Activated T-helper 1 cell treated with anti-CD3 and anti-CD28 coated beads, Interleukin-12 subunit alpha, Interleukin-12 subunit beta, Interleukin-2, Interleukin-4 antibody, amounts not matched to agents 30 ng/mL and 10 ng/mL and 1 ng/mL, durations not matched to agents 14 hours and 24 hours and 36 hours (primary cell): ENCODE measurements at regions not wholly inside any gene's neighbourhood (a gene's known extent, or its start where the extent isn't known, plus 50 kb on each side); places are given as distances from the start of the nearest gene placed in this dataset.
"Not testable (repeated sequence)": the region's sequence is repeated elsewhere in the genome, so short reads cannot be mapped to it uniquely, and the experiment has no call there.

Experiments used
- DNase-seq: peaks from one replicate; pipeline ENCODE4 v3.0.0; 2021; ENCODE audit warnings: low spot score
- H3K27ac Mint-ChIP-seq: one replicate; pipeline ENCODE4 v1.8.0; 2021; ENCODE audit warnings: mild to moderate bottlenecking, mixed read lengths
- H3K27me3 Mint-ChIP-seq: one replicate; pipeline ENCODE4 v1.8.0; 2022; ENCODE audit warnings: mild to moderate bottlenecking, moderate library complexity, mixed read lengths; ENCODE audit not compliant: insufficient read depth
- H3K36me3 Mint-ChIP-seq: one replicate; pipeline ENCODE4 v1.8.0; 2021; ENCODE audit warnings: low read depth, mixed read lengths
- H3K4me1 Mint-ChIP-seq: one replicate; pipeline ENCODE4 v1.8.0; 2021; ENCODE audit warnings: low read depth, mixed read lengths
- H3K4me3 Mint-ChIP-seq: one replicate; pipeline ENCODE4 v1.8.0; 2021; ENCODE audit warnings: mild to moderate bottlenecking, moderate library complexity, mixed read lengths
- H3K9me3 Mint-ChIP-seq: one replicate; pipeline ENCODE4 v1.8.0; 2021; ENCODE audit warnings: mixed read lengths
- intact Hi-C: fragments of 100-400 bp; cut with micrococcal nuclease; formaldehyde crosslinking; loops from one replicate; pipeline ENCODE4 v1.15.1; 2024

DNA sequence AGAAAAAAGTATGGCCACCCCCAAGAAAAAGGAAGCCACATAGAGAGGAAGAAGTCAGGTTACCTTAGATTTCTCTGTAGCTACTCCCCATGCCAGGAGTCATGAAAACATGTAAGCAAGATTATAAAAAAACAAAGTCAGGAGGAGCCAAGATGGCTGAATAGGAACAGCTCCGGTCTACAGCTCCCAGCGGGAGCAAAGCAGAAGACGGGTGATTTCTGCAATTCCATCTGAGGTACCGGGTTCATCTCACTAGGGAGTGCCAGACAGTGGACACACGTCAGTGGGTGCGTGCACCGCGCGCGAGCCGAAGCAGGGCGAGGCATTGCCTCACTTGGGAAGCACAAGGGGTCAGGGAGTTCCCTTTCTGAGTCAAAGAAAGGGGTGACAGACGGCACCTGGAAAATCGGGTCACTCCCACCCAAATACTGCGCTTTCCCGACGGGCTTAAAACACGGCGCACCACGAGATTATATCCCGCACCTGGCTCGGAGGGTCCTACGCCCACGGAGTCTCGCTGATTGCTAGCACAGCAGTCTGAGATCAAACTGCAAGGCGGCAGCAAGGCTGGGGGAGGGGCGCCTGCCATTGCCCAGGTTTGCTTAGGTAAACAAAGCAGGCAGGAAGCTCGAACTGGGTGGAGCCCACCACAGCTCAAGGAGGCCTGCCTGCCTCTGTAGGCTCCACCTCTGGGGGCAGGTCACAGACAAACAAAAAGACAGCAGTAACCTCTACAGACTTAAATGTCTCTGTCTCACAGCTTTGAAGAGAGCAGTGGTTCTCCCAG lies 347.3 kb downstream of the HINT1 start:
- DNase-seq, H3K4me1 Mint-ChIP-seq, H3K36me3 Mint-ChIP-seq, intact Hi-C loops, H3K4me3 Mint-ChIP-seq, H3K27ac Mint-ChIP-seq, H3K27me3 Mint-ChIP-seq, H3K9me3 Mint-ChIP-seq: not testable (repeated sequence)

DNA sequence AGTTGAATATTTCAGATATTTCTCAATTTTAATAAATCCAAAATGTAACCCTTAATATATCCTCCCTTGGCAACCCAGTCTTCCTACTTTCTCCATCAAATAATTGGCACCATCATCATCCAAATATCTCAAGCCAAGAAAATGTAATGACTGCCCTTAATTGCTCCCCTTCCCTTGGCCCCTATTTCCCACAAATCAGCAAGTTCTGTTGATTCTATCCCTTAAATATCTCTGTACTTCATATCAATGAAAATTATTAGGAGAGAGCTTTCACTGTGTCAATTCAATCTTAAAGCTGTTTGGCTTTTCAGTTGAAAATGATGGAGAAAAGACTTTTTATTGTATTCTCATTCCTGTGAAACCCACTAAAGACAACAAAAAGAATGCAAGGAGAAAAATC lies 349.8 kb downstream of the HINT1 start:
- H3K27me3 Mint-ChIP-seq: no peaks in the 10 kb centered on the region

DNA sequence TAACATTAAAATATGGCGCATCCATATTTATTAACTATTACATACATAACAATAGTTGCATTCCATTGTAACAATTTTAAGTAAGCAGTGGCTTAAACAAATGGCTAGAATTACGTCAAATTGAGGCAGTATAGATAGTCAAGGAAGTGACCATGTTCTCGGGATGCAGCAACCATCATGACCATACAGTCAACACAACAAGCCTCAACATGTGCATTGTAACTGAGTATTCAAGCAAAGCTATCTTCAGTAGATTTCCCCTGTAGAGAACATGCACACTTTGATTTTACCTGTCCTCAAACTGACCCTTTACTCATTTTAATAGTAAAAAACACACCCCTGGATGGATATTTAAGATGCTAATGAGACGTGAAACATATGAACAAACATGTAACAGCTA lies 356.4 kb downstream of the HINT1 start:
- no peaks in the 10 kb centered on the region for H3K4me1 Mint-ChIP-seq
- H3K4me3 Mint-ChIP-seq: no peak overlapping the region
- DNase-seq: no peak
- no peak overlapping the region for H3K27ac Mint-ChIP-seq
- intact Hi-C loops: no loop called here
- H3K9me3 Mint-ChIP-seq: no peaks in the 10 kb centered on the region
- no peaks in the 10 kb centered on the region for H3K36me3 Mint-ChIP-seq
- peaks cover 2% of the 10 kb centered on the region for H3K27me3 Mint-ChIP-seq

More for the DNA sequence above, 349.8 kb downstream of the HINT1 start:
- Mint-ChIP-seq H3K27ac (no peak overlapping the region), H3K4me1 (no peaks in the 10 kb centered on the region), H3K36me3 (no peaks in the 10 kb centered on the region), H3K9me3 (no peaks in the 10 kb centered on the region), H3K4me3 (no peak overlapping the region)
- DNase-seq: no peak
- intact Hi-C loops: no loop called here

DNA sequence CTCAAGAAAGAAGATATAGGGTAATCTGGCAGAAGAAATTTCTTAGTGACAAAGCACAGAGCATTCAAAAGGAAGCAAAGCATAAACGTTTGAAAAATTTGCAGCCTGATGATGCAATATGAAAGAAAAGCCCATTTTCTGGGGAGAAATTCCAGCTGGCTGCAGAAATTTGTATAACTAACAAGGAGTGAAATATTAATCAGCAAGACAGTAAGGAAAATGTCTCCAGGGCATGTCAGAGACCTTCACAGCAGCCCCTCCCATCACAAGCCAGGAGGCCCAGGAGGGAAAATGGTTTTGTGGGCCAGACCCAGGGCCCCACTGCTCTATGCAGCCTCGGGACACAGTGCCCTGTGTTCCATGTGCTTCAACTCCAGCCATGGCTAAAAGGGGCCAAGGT lies 359.4 kb downstream of the HINT1 start:
- no peak overlapping the region for H3K4me3 Mint-ChIP-seq
- DNase-seq: no peak
- H3K4me1 Mint-ChIP-seq: no peaks in the 10 kb centered on the region
- H3K36me3 Mint-ChIP-seq: no peaks in the 10 kb centered on the region
- peaks cover 2% of the 10 kb centered on the region for H3K27me3 Mint-ChIP-seq
- H3K9me3 Mint-ChIP-seq: no peaks in the 10 kb centered on the region
- no peak overlapping the region for H3K27ac Mint-ChIP-seq
- intact Hi-C loops: no loop called here

DNA sequence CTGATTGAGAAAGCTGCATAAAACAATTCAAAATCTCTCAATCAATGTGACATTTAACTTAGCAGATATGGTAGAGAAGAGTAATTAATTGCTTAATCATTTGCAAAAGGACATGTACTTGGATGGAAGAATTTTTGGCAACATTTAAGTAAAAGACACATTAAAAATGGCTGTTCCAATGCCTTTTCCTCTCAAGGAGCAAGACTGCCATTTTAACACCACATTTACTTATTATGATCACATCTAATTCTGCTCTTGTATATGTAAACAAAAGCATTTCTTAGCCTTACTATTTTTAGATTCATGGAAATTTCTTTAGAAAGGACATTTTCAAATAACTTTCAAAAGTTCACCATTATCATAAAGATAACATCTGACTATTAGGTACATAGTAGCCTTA lies 360.0 kb downstream of the HINT1 start:
- no peak overlapping the region for H3K4me3 Mint-ChIP-seq
- H3K9me3 Mint-ChIP-seq: no peaks in the 10 kb centered on the region
- H3K4me1 Mint-ChIP-seq: no peaks in the 10 kb centered on the region
- intact Hi-C loops: no loop called here
- no peak for DNase-seq
- no peaks in the 10 kb centered on the region for H3K36me3 Mint-ChIP-seq
- no peak overlapping the region for H3K27ac Mint-ChIP-seq
- peaks cover 2% of the 10 kb centered on the region for H3K27me3 Mint-ChIP-seq

DNA sequence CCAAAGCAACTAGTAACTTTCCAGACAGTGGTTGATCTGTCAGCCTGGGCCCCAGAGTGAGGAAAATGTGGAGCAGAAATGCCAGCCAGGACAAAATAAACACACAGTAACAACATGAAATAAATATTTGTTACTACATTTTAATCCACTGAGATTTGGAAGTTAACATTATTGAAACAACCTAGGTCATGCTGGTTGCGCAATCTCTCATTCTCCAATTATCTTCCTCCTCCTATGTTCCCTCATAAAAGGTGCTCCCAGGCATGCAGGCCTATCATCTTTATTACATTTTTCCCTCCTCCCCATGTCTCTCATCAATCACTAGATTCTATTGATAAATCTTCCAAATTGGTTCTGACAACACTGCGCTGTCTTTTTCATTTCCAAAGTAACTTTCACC lies 363.1 kb downstream of the HINT1 start:
- DNase-seq: no peak
- H3K36me3 Mint-ChIP-seq: no peaks in the 10 kb centered on the region
- H3K9me3 Mint-ChIP-seq: no peaks in the 10 kb centered on the region
- no peak overlapping the region for H3K27ac Mint-ChIP-seq
- peaks cover 2% of the 10 kb centered on the region for H3K27me3 Mint-ChIP-seq
- no peaks in the 10 kb centered on the region for H3K4me1 Mint-ChIP-seq
- intact Hi-C loops: no loop called here
- no peak overlapping the region for H3K4me3 Mint-ChIP-seq

DNA sequence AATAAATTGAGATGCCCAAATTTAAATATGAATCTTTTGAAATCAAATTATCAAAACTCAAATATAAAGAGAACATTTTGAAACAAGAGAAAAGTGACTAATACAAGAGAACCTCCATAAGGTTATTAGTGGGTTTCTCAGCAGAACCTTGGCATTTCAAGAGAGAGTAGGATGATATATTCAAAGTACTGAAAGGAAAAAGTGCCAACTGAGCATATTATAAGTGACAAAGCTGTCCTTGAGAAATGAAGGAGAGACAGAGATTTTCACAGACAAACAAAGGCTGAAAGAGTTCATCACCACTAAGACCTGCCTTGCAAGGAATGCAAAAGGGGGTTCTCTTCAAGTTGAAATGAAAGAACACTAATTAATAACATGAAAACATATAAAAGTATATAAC lies 366.0 kb downstream of the HINT1 start:
- Mint-ChIP-seq H3K27me3 (no peaks in the 10 kb centered on the region), H3K4me1 (no peaks in the 10 kb centered on the region), H3K4me3 (no peak overlapping the region), H3K27ac (no peak overlapping the region), H3K9me3 (no peaks in the 10 kb centered on the region), H3K36me3 (no peaks in the 10 kb centered on the region)
- no peak for DNase-seq
- intact Hi-C loops: no loop called here

DNA sequence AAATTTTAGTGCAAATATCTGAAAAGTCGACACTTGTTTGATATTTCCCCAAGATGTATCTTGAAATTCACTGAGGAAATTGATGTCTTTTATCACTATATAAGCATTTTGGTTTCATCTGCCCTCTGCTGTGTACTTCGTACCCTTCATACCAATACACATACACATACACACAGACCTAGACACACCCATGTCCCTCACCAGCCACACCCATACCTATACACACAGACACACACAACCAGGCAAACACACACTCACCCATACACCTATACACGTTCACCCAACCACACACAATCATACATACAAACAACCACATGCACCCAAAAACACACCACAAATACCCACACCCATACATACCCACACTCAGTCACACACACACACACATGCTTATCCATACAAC lies 367.8 kb downstream of the HINT1 start:
- no peak overlapping the region for H3K27ac Mint-ChIP-seq
- DNase-seq: no peak
- intact Hi-C loops: no loop called here
- no peaks in the 10 kb centered on the region for H3K9me3 Mint-ChIP-seq
- H3K4me1 Mint-ChIP-seq: no peaks in the 10 kb centered on the region
- no peaks in the 10 kb centered on the region for H3K36me3 Mint-ChIP-seq
- no peak overlapping the region for H3K4me3 Mint-ChIP-seq
- no peaks in the 10 kb centered on the region for H3K27me3 Mint-ChIP-seq

DNA sequence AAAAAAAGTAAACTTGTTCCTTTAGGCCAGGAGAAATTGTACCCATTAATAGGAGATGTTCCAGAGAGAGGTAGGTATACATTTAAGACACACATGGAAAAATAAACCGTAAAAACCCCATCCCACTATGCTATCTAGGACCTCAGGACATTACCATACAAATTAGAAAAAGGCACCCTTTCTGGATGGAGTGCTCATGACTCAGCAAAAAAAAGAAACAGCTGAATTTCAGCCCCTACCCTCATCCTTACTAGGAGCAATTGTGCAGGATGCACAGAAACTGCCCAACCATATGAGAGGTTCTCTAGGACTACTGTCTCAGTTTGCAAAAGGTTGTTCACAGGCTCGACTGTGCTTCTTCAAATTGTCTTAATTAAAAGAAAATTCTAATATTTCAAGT lies 368.2 kb downstream of the HINT1 start:
- no peak overlapping the region for H3K27ac Mint-ChIP-seq
- no peak overlapping the region for H3K4me3 Mint-ChIP-seq
- H3K4me1 Mint-ChIP-seq: no peaks in the 10 kb centered on the region
- no peaks in the 10 kb centered on the region for H3K36me3 Mint-ChIP-seq
- intact Hi-C loops: no loop called here
- no peaks in the 10 kb centered on the region for H3K9me3 Mint-ChIP-seq
- DNase-seq: no peak
- H3K27me3 Mint-ChIP-seq: no peaks in the 10 kb centered on the region

DNA sequence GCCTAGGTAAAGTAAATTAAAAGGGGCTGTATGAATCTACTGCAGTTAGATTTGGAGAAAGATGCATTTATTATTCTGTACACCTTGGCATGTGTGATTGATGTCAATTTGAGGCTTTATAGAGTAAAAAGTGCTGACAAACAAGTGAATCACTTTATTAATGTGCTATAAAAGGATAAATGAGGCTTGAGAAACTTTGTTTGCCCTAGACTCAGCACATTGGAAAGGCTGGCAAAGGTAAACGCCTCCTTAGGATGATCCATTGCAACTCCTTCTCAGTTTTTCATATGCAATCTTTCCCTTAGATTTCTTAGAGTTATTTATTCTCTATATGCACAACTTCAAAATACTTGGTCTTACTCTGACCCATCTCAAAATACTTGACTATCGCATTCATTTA lies 369.0 kb downstream of the HINT1 start:
- Mint-ChIP-seq H3K36me3 (no peaks in the 10 kb centered on the region), H3K9me3 (no peaks in the 10 kb centered on the region), H3K4me3 (no peak overlapping the region), H3K27ac (no peak overlapping the region), H3K4me1 (no peaks in the 10 kb centered on the region), H3K27me3 (no peaks in the 10 kb centered on the region)
- DNase-seq: no peak
- intact Hi-C loops: no loop called here

DNA sequence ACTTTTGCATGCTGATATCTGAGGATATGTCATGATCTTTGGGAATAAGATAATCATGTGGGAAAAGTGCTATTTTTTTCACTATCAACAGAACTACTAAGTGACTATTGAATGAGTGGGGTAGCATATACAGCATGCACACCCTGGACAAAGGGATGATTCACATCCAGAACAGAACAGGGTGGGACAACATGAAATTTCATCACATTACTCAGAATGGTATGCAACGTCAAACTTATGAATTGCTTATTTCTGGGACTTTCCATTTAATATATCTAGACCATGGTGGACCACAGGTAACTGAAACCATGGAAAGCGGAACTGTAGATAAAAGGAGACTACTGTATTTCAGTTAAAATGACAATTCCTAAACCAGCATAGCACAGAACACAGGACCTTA lies 370.0 kb downstream of the HINT1 start:
- DNase-seq: no peak
- no peaks in the 10 kb centered on the region for H3K4me1 Mint-ChIP-seq
- H3K27me3 Mint-ChIP-seq: peaks cover 2% of the 10 kb centered on the region
- H3K36me3 Mint-ChIP-seq: no peaks in the 10 kb centered on the region
- no peak overlapping the region for H3K4me3 Mint-ChIP-seq
- H3K27ac Mint-ChIP-seq: no peak overlapping the region
- intact Hi-C loops: no loop called here
- H3K9me3 Mint-ChIP-seq: no peaks in the 10 kb centered on the region

DNA sequence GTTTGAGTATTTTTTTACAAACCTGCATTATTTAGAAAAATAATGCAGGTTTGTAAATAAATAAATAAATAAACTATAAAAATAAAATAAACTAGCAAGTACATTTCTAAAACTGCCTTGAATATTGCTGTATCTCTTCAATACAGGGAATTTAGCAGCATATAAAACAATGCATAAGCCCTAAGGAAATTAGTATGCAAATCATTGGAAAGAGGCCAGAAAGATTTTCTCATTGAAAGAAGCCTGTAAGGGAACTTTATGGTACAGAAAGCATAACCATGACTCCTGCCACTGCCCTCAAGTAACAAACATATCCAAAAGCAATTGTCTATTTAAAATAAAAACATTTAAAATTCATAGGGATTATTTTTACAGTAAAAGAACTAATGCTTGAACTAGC lies 387.3 kb downstream of the HINT1 start:
- H3K4me1 Mint-ChIP-seq: no peaks in the 10 kb centered on the region
- intact Hi-C loops: no loop called here
- DNase-seq: no peak

DNA sequence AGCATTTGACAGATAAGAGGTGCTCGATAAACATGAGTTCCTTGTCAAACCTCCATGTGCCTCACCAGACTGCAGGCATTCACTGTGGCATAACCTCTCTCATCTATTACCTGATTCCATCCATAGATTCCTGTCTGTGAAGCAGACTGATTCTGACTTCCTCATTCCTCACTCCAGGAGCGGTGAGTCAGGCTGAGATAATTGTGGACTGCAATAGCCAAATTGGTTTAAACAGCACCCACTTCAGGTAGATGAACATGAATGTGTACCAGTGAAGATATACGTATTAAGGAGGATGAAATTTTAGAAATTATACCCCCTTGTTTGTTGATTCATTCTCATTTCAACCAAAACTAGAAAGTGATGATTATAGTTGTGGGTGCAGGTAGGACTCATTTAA lies 391.2 kb downstream of the HINT1 start:
- no peaks in the 10 kb centered on the region for H3K9me3 Mint-ChIP-seq
- no peak for DNase-seq
- no peaks in the 10 kb centered on the region for H3K36me3 Mint-ChIP-seq
- H3K27ac Mint-ChIP-seq: no peak overlapping the region
- no peaks in the 10 kb centered on the region for H3K27me3 Mint-ChIP-seq
- H3K4me3 Mint-ChIP-seq: no peak overlapping the region
- intact Hi-C loops: no loop called here
- no peaks in the 10 kb centered on the region for H3K4me1 Mint-ChIP-seq

More for the DNA sequence above, 387.3 kb downstream of the HINT1 start:
- H3K27ac Mint-ChIP-seq: no peak overlapping the region
- no peaks in the 10 kb centered on the region for H3K9me3 Mint-ChIP-seq
- peaks cover 2% of the 10 kb centered on the region for H3K27me3 Mint-ChIP-seq
- H3K36me3 Mint-ChIP-seq: no peaks in the 10 kb centered on the region
- H3K4me3 Mint-ChIP-seq: no peak overlapping the region

DNA sequence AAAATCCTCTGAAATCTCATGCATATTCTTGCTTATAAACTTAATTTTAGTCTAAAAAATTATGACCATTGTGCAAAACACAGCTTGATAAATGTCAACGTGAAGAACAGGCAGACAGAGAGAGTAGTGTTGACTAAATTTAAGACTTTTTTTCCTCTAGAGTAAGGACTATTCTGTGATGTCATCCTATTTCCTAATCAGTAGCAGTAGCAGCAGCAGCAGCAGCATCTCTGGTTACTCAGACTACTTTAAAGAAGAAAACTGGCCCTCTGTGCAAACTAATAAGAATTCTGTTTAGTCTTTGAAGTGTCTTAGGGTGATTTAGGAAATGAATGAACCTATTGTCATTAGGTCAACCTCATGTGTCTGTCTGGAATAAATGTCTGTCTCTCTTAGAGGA lies 403.0 kb downstream of the HINT1 start:
- intact Hi-C loops: no loop called here
- no peaks in the 10 kb centered on the region for H3K4me1 Mint-ChIP-seq
- DNase-seq: no peak
- no peaks in the 10 kb centered on the region for H3K27me3 Mint-ChIP-seq
- H3K27ac Mint-ChIP-seq: no peak overlapping the region
- H3K36me3 Mint-ChIP-seq: no peaks in the 10 kb centered on the region
- no peak overlapping the region for H3K4me3 Mint-ChIP-seq
- H3K9me3 Mint-ChIP-seq: no peaks in the 10 kb centered on the region
